HCT116 (cell line): ENCODE measurements at regions not wholly inside any gene's neighbourhood (a gene's known extent, or its start where the extent isn't known, plus 50 kb on each side); places are given as distances from the start of the nearest gene placed in this dataset.

Source experiments
- ATAC-seq: fragments of 200-7000 bp; cut with Tn5 transposase; 2 replicates; pipeline ENCODE4 v1.9.1; 2020; ENCODE audit warnings: mild to moderate bottlenecking, moderate library complexity
- BruUV-seq: library from RNA; stranded (reverse); fragments of 400-500 nt; replicated peaks from 2 replicates; lab custom pipeline; 2021; lab: Mats Ljungman, UMichigan
- CTCF ChIA-PET: fragments of 300-600 bp; sonication (Branson Sonifier 250); formaldehyde crosslinking; loops from one replicate; lab custom pipeline; 2021; ENCODE audit warnings: antibody characterized with exemption; lab: Charles Lee
- POLR2A ChIA-PET: fragments of 300-600, 350-600 bp; sonication (Branson Sonifier 250); formaldehyde crosslinking; loops from one replicate; lab custom pipeline; 2021; ENCODE audit warnings: antibody characterized with exemption; lab: Charles Lee
- RAD21 ChIA-PET, 2 experiments: fragments of 300-600 bp; sonication (Branson Sonifier 250); formaldehyde crosslinking; loops; one replicate each; lab custom pipeline; 2023; ENCODE audit warnings: low total read pairs in 2 of 2; ENCODE audit not compliant: uncharacterized antibody in 2 of 2, unreplicated experiment in 2 of 2, low non-redundant PET in 1 of 2; lab: Charles Lee
- DNase-seq: peaks from one replicate; pipeline ENCODE4 v3.0.0-alpha.2; 2010; ENCODE audit warnings: low read depth, low spot score
- H2AFZ ChIP-seq: fragments of 200-600 bp; shearing (Covaris generic), sonication (generic); 2 replicates; pipeline ENCODE4 v1.6.1; 2017; ENCODE audit warnings: low read depth, mixed run types, mixed read lengths, antibody characterized with exemption, low read length; ENCODE audit not compliant: poor library complexity, severe bottlenecking
- H3K27ac ChIP-seq: 2 replicates; pipeline ENCODE4 v1.5.1; 2012; ENCODE audit warnings: low read depth, low read length
- H3K27me3 ChIP-seq: fragments of 200-600 bp; sonication (generic); 2 replicates; pipeline ENCODE4 v1.6.1; 2016; ENCODE audit warnings: mixed run types, low read length, mixed read lengths; ENCODE audit not compliant: insufficient read depth
- H3K36me3 ChIP-seq, 2 experiments: fragments of 200-500 bp in 1 of 2; fragments of 200-600 bp in 1 of 2; sonication (Bioruptor generic) in 1 of 2; sonication (generic) in 1 of 2; 2 replicates each; pipeline versions ENCODE4 v1.5.1 to v1.6.1; 2014 to 2016; ENCODE audit warnings: low read length in 2 of 2, inconsistent platforms in 1 of 2, mixed read lengths in 1 of 2, mixed run types in 1 of 2; ENCODE audit not compliant: insufficient read depth in 2 of 2, control insufficient read depth in 1 of 2
- H3K4me1 ChIP-seq, 2 experiments: fragments of 200-600 bp in 1 of 2; sonication (generic) in 1 of 2; 2 replicates each; pipeline versions ENCODE4 v1.5.1 to v1.6.1; 2012 to 2017; ENCODE audit warnings: low read length in 2 of 2, inconsistent platforms in 1 of 2, mild to moderate bottlenecking in 1 of 2, mixed read lengths in 1 of 2, mixed run types in 1 of 2, moderate library complexity in 1 of 2; ENCODE audit not compliant: insufficient read depth in 2 of 2, control insufficient read depth in 1 of 2
- H3K4me2 ChIP-seq: fragments of 200-600 bp; sonication (generic); 2 replicates; pipeline ENCODE4 v1.6.1; 2017; ENCODE audit warnings: mixed run types, low read length, mixed read lengths
- H3K4me3 ChIP-seq, 2 experiments: fragments of 200-600 bp in 1 of 2; sonication (generic) in 1 of 2; replicated peaks in 1 of 2; 2 replicates each; pipeline ENCODE4 v1.5.1; 2011 to 2016; ENCODE audit warnings: low read length in 2 of 2, control low read depth in 1 of 2, low read depth in 1 of 2, mild to moderate bottlenecking in 1 of 2, mixed read lengths in 1 of 2, mixed run types in 1 of 2
- H3K79me2 ChIP-seq: fragments of 200-600 bp; sonication (generic); 2 replicates; pipeline ENCODE4 v1.6.1; 2017; ENCODE audit warnings: mild to moderate bottlenecking, mixed run types, low read length, moderate library complexity, mixed read lengths; ENCODE audit not compliant: insufficient read depth
- H3K9ac ChIP-seq: fragments of 200-600 bp; sonication (generic); 2 replicates; pipeline ENCODE4 v1.6.1; 2016; ENCODE audit warnings: low read length, mixed read lengths
- H3K9me2 ChIP-seq: fragments of 200-600 bp; sonication (generic), shearing (Covaris generic); 2 replicates; pipeline ENCODE4 v1.6.1; 2017; ENCODE audit warnings: mixed run types, mild to moderate bottlenecking, moderate library complexity; ENCODE audit not compliant: insufficient read depth
- H3K9me3 ChIP-seq, 2 experiments: fragments of 200-500 bp in 1 of 2; fragments of 200-600 bp in 1 of 2; sonication (Bioruptor generic) in 1 of 2; sonication (generic) in 1 of 2; 2 replicates each; pipeline ENCODE4 v1.6.1; 2014 to 2017; ENCODE audit warnings: low read length in 2 of 2, mixed read lengths in 2 of 2, inconsistent platforms in 1 of 2, low read depth in 1 of 2, mild to moderate bottlenecking in 1 of 2, mixed run types in 1 of 2, moderate library complexity in 1 of 2; ENCODE audit not compliant: control insufficient read depth in 1 of 2, insufficient read depth in 1 of 2
- H4K20me1 ChIP-seq: fragments of 200-600 bp; sonication (generic), shearing (Covaris generic); 2 replicates; pipeline ENCODE4 v1.6.1; 2017; ENCODE audit warnings: mixed run types, mild to moderate bottlenecking, moderate library complexity; ENCODE audit not compliant: insufficient read depth
- CBX3 ChIP-seq: IDR thresholded peaks from 2 replicates; pipeline ENCODE4 v1.6.1; 2012; ENCODE audit warnings: low read depth
- EGR1 ChIP-seq: IDR thresholded peaks from 2 replicates; pipeline ENCODE4 v1.6.1; 2012; ENCODE audit warnings: low read depth
- EZH2phosphoT487 ChIP-seq: fragments of 200-600 bp; IDR thresholded peaks from 2 replicates; pipeline ENCODE4 v1.6.1; 2018; ENCODE audit warnings: antibody characterized with exemption, borderline replicate concordance
- JUND ChIP-seq: IDR thresholded peaks from 2 replicates; pipeline ENCODE4 v1.6.1; 2012
- POLR2A ChIP-seq: IDR thresholded peaks from 2 replicates; pipeline ENCODE4 v1.7.0; 2011; ENCODE audit warnings: borderline replicate concordance; ENCODE audit not compliant: insufficient read depth, insufficient read length; ENCODE audit errors: extremely low read depth
- POLR2AphosphoS5 ChIP-seq: IDR thresholded peaks from 2 replicates; pipeline ENCODE4 v1.6.1; 2011; ENCODE audit warnings: mild to moderate bottlenecking, low read depth, low read length, moderate library complexity
- RAD21 ChIP-seq: IDR thresholded peaks from 2 replicates; pipeline ENCODE4 v1.6.1; 2012; ENCODE audit warnings: low read depth, mild to moderate bottlenecking
- SIN3A ChIP-seq: IDR thresholded peaks from 2 replicates; pipeline ENCODE4 v1.6.1; 2012; ENCODE audit warnings: low read depth
- SP1 ChIP-seq: IDR thresholded peaks from 2 replicates; pipeline ENCODE4 v1.6.1; 2012; ENCODE audit warnings: low read depth
- TCF7L2 ChIP-seq: IDR thresholded peaks from 2 replicates; pipeline ENCODE4 v1.7.0; 2011; ENCODE audit warnings: borderline replicate concordance, inconsistent platforms; ENCODE audit not compliant: insufficient read depth, insufficient read length; ENCODE audit errors: extremely low read depth
- YY1 ChIP-seq: IDR thresholded peaks from 2 replicates; pipeline ENCODE4 v1.6.1; 2011; ENCODE audit warnings: low read length, low read depth, moderate library complexity, mild to moderate bottlenecking; ENCODE audit not compliant: insufficient replicate concordance; ENCODE audit errors: extremely low read depth
- ZNF274 ChIP-seq: fragments of 200-500 bp; sonication (Bioruptor generic); IDR thresholded peaks from 2 replicates; pipeline ENCODE4 v1.6.1; 2014; ENCODE audit warnings: mild to moderate bottlenecking, low read depth, low read length, inconsistent platforms
- intact Hi-C: fragments of 100-400 bp; cut with micrococcal nuclease; formaldehyde crosslinking; loops from 2 replicates; pipeline ENCODE4 v1.10.0; 2022
- TF ChIP-seq, protein P1 (sequence below), 3 experiments: fragments of 200-600 bp in 1 of 3; sonication (generic) in 1 of 3; IDR thresholded peaks in 2 of 3; conservative IDR thresholded peaks in 1 of 3; 2 replicates each; pipeline ENCODE4 v1.5.1; 2012 to 2017; ENCODE audit warnings: low read depth in 2 of 3, low read length in 2 of 3, antibody characterized with exemption in 1 of 3, borderline replicate concordance in 1 of 3, control low read depth in 1 of 3, mild to moderate bottlenecking in 1 of 3, mixed read lengths in 1 of 3, mixed run types in 1 of 3, moderate library complexity in 1 of 3; ENCODE audit not compliant: insufficient read depth in 1 of 3
- TF ChIP-seq, protein P2 (sequence below): IDR thresholded peaks from 2 replicates; pipeline ENCODE4 v1.6.1; 2012
- TF ChIP-seq, protein P3 (sequence below): IDR thresholded peaks from 2 replicates; pipeline ENCODE4 v1.6.1; 2012
- TF ChIP-seq, protein P4 (sequence below): IDR thresholded peaks from 2 replicates; pipeline ENCODE4 v1.6.1; 2012; ENCODE audit warnings: low read depth

DNA sequence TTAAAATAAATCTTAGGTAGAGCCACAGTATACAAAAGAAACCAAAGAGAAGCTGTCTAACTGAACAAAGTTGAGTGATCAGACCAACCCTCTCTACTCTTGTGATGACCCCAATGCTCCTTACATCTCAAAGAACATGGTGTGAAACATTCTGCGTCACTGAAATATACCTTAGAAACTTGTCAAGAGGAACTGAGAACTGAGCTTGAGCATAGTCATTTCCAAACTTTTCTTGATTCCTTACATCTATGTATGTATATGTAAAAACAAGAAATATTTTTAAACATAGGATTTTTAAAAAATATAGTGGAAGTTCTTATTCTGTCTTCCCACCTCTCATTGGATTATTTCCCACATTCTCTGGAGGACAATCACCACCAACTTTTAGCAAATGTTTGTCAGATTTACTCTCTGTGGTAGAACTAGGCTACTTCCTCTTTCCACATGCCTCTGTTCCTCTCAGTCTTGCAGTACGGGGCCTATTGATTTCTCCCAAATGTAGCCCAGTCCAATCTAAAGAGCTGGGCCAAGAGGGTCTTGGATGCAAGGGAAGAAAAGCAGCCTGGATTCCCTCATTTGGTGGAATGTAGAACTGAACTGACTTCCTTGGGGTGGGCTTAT, 98.2 kb upstream of the HHIP start (continued):
- TF ChIP-seq, protein P1, sequence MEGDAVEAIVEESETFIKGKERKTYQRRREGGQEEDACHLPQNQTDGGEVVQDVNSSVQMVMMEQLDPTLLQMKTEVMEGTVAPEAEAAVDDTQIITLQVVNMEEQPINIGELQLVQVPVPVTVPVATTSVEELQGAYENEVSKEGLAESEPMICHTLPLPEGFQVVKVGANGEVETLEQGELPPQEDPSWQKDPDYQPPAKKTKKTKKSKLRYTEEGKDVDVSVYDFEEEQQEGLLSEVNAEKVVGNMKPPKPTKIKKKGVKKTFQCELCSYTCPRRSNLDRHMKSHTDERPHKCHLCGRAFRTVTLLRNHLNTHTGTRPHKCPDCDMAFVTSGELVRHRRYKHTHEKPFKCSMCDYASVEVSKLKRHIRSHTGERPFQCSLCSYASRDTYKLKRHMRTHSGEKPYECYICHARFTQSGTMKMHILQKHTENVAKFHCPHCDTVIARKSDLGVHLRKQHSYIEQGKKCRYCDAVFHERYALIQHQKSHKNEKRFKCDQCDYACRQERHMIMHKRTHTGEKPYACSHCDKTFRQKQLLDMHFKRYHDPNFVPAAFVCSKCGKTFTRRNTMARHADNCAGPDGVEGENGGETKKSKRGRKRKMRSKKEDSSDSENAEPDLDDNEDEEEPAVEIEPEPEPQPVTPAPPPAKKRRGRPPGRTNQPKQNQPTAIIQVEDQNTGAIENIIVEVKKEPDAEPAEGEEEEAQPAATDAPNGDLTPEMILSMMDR (IDR thresholded peaks at IDR 0.05 in 2 of 3, conservative IDR thresholded peaks at IDR 0.05 in 1 of 3; ENCODE audit: borderline replicate concordance in 1 of 3, insufficient read depth in 1 of 3, low read depth in 2 of 3, low read length in 2 of 3): no peak
- TF ChIP-seq ZNF274: no peak
- no peak for TF ChIP-seq POLR2AphosphoS5
- no peak for TF ChIP-seq YY1

DNA sequence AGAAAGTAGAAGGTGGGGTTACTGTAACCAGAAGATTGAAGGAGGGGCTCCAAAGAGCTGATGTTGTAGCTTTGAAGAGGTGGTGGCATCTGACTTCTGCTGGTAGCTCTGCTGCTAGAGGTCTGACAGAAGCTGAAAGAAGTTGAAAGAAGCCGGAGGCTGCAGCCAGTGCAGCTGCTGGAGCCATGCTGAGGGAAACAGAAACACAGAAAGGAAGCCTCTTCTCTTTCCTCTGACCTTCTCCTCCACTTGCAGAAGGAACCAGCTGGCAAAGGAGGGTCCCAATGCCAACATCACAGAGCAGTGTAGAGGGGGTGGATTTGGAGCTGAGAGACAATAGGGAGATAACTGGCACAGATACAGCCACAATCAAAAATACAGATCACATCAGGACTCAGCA, 89.3 kb upstream of the HHIP start:
- Histone ChIP-seq H3K9me3 (no peaks in the 10 kb centered on the region), H3K27ac (no peak overlapping the region), H2AFZ (no peak overlapping the region), H3K36me3 (no peaks in the 10 kb centered on the region), H3K9ac (no peak overlapping the region), H3K79me2 (no peaks in the 10 kb centered on the region), H3K27me3 (no peaks in the 10 kb centered on the region), H3K4me2 (no peak overlapping the region), H3K9me2 (no peaks in the 10 kb centered on the region), H3K4me3 (no peak overlapping the region), H3K4me1 (0 out of 4 replicates have a peak, but pooled peaks cover 0 to 3% of the 10 kb centered on the region in 2 experiments), H4K20me1 (no peaks in the 10 kb centered on the region)
- TF ChIP-seq, protein P2, sequence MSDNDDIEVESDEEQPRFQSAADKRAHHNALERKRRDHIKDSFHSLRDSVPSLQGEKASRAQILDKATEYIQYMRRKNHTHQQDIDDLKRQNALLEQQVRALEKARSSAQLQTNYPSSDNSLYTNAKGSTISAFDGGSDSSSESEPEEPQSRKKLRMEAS: no peak
- TF ChIP-seq YY1: no peak
- TF ChIP-seq SIN3A: no peak
- no peak for TF ChIP-seq ZNF274
- TF ChIP-seq, protein P3, sequence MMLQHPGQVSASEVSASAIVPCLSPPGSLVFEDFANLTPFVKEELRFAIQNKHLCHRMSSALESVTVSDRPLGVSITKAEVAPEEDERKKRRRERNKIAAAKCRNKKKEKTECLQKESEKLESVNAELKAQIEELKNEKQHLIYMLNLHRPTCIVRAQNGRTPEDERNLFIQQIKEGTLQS: no peak
- no peak for TF ChIP-seq EZH2phosphoT487
- no peak for TF ChIP-seq JUND
- TF ChIP-seq EGR1: no peak
- TF ChIP-seq RAD21: no peak
- TF ChIP-seq TCF7L2: no peak
- TF ChIP-seq SP1: no peak
- TF ChIP-seq, protein P4, sequence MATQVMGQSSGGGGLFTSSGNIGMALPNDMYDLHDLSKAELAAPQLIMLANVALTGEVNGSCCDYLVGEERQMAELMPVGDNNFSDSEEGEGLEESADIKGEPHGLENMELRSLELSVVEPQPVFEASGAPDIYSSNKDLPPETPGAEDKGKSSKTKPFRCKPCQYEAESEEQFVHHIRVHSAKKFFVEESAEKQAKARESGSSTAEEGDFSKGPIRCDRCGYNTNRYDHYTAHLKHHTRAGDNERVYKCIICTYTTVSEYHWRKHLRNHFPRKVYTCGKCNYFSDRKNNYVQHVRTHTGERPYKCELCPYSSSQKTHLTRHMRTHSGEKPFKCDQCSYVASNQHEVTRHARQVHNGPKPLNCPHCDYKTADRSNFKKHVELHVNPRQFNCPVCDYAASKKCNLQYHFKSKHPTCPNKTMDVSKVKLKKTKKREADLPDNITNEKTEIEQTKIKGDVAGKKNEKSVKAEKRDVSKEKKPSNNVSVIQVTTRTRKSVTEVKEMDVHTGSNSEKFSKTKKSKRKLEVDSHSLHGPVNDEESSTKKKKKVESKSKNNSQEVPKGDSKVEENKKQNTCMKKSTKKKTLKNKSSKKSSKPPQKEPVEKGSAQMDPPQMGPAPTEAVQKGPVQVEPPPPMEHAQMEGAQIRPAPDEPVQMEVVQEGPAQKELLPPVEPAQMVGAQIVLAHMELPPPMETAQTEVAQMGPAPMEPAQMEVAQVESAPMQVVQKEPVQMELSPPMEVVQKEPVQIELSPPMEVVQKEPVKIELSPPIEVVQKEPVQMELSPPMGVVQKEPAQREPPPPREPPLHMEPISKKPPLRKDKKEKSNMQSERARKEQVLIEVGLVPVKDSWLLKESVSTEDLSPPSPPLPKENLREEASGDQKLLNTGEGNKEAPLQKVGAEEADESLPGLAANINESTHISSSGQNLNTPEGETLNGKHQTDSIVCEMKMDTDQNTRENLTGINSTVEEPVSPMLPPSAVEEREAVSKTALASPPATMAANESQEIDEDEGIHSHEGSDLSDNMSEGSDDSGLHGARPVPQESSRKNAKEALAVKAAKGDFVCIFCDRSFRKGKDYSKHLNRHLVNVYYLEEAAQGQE: no peak
- no peak for TF ChIP-seq POLR2A
- no peak for TF ChIP-seq POLR2AphosphoS5
- TF ChIP-seq CBX3: no peak
- POLR2A ChIA-PET: no interaction called here
- CTCF ChIA-PET: no interaction called here
- DNase-seq: no peak
- no TSS peak for BruUV-seq
- RAD21 ChIA-PET: no interaction called here
- intact Hi-C loops: no loop called here
- ATAC-seq: no peak
